ENCODE measurements at regions not wholly inside any gene's neighbourhood (a gene's known extent, or its start where the extent isn't known, plus 50 kb on each side); places are given as distances from the start of the nearest gene placed in this dataset.
"Not testable (repeated sequence)": the region's sequence is repeated elsewhere in the genome, so short reads cannot be mapped to it uniquely, and the experiment has no call there.

DNA sequence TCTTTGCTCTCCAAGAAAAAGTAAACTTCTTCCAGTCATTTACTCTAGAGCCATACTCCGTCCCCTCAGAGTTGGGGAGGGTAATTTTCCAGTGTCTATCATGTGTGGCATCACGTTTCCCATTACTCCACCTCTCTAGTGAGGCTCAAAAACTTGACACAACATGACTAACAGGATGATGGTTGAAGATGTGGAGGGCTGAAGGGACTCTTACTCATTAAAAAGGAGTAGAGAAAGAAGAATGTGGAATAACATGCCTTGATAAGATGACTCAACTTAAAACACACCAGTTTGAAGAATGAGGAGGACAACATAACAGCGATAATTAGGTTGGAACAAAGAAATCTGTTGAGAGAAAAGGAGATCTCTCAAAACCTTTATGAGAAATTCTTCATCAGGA is 894.3 kb downstream of the OTOL1 start:
- ATAC-seq = no peak
- DNase-seq = no peak
- H3K4me3 ChIP-seq = no peak overlapping the region
- no peaks in the 10 kb centered on the region for H3K9me3 ChIP-seq
- no peak overlapping the region for H3K27ac ChIP-seq
- H3K36me3 ChIP-seq = no peaks in the 10 kb centered on the region
- H3K27me3 ChIP-seq = no peaks in the 10 kb centered on the region
- H3K4me1 ChIP-seq = no peaks in the 10 kb centered on the region
- intact Hi-C loops (cut with DNase I) = no loop called here
- TF ChIP-seq CTCF (IDR thresholded peaks at IDR 0.05) = no peak

GRCh38 chr3:162391301-162391700 is 894.7 kb downstream of the OTOL1 start:
- DNase-seq (no peak), ATAC-seq (no peak)
- no peaks in the 10 kb centered on the region for H3K9me3 ChIP-seq
- H3K27me3 ChIP-seq = no peaks in the 10 kb centered on the region
- no peak overlapping the region for H3K4me3 ChIP-seq
- no peaks in the 10 kb centered on the region for H3K36me3 ChIP-seq
- no peak for TF ChIP-seq CTCF (IDR thresholded peaks at IDR 0.05)
- no peaks in the 10 kb centered on the region for H3K4me1 ChIP-seq
- intact Hi-C loops (cut with DNase I) = no loop called here
- H3K27ac ChIP-seq = no peak overlapping the region

DNA sequence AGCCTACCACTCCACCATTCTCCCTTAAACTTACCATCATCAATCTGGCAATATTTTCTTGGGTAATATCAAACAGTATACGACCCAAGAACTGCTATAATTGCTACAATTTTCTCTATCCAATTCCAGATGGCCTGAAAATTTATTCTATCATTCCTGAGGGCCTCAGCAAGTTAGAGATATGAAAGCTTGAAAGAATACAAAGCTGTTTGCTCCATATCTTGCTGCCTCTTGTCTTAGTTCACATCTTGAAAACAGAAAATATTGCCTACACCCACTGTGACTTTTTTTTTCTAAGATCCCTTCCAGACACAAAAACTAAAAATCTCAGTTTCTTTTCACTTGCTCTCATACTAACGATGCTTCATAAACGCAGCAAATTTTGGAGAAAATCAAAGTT is 898.9 kb downstream of the OTOL1 start:
- H3K4me1 ChIP-seq = no peaks in the 10 kb centered on the region
- no peak for TF ChIP-seq CTCF (IDR thresholded peaks at IDR 0.05)
- no peaks in the 10 kb centered on the region for H3K36me3 ChIP-seq
- no peak overlapping the region for H3K27ac ChIP-seq
- H3K9me3 ChIP-seq = no peaks in the 10 kb centered on the region
- no peak overlapping the region for H3K4me3 ChIP-seq
- DNase-seq (no peak), ATAC-seq (no peak)
- intact Hi-C loops (cut with DNase I) = no loop called here
- no peaks in the 10 kb centered on the region for H3K27me3 ChIP-seq

DNA sequence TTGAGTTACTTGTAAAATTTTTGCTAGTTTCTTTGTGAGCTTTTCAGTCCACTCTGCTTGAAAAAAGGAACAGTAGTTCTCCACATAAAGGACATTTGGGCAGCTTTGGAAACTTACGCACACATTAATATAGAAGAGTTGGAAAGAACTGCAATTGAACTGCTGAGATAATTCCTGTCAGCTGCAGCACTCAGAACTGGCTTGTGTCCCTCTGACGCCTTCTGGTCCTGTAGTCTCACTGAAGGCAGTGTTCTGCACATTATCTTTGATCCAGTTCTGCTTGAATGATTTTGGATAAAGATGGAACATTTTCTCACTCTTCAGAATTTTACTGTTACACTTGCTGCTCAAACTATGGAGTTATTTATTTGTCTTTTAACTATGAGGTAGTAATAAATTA is 901.9 kb downstream of the OTOL1 start:
- Histone ChIP-seq H3K9me3 (no peaks in the 10 kb centered on the region), H3K4me3 (no peak overlapping the region), H3K4me1 (no peaks in the 10 kb centered on the region), H3K27ac (no peak overlapping the region), H3K36me3 (no peaks in the 10 kb centered on the region), H3K27me3 (no peaks in the 10 kb centered on the region)
- no peak for DNase-seq
- intact Hi-C loops (cut with DNase I) = no loop called here
- no peak for ATAC-seq
- no peak for TF ChIP-seq CTCF (IDR thresholded peaks at IDR 0.05)

GRCh38 chr3:162400697-162401096 is 904.1 kb downstream of the OTOL1 start:
- H3K9me3 ChIP-seq = no peaks in the 10 kb centered on the region
- H3K4me1 ChIP-seq = no peaks in the 10 kb centered on the region
- no peak overlapping the region for H3K27ac ChIP-seq
- H3K27me3 ChIP-seq = no peaks in the 10 kb centered on the region
- TF ChIP-seq CTCF (IDR thresholded peaks at IDR 0.05) = no peak
- H3K4me3 ChIP-seq = no peak overlapping the region
- DNase-seq (no peak), ATAC-seq (no peak)
- no peaks in the 10 kb centered on the region for H3K36me3 ChIP-seq
- intact Hi-C loops (cut with DNase I) = no loop called here

- H3K27ac ChIP-seq; H3K9me3 ChIP-seq; H3K27me3 ChIP-seq; intact Hi-C loops (cut with DNase I); H3K4me3 ChIP-seq; ATAC-seq; DNase-seq; H3K36me3 ChIP-seq; H3K4me1 ChIP-seq: not testable (repeated sequence)
Observed at GRCh38 chr3:162411556-162411955, 914.9 kb downstream of the OTOL1 start.

Data from upper lobe of right lung (tissue), 1 donor.